Tibial nerve (tissue), 4 donors: ENCODE measurements at regions not wholly inside any gene's neighbourhood (a gene's known extent, or its start where the extent isn't known, plus 50 kb on each side); places are given as distances from the start of the nearest gene placed in this dataset.
"Not testable (repeated sequence)": the region's sequence is repeated elsewhere in the genome, so short reads cannot be mapped to it uniquely, and the experiment has no call there.

Source experiments
- DNase-seq, 2 donors: peaks; one replicate each; pipeline ENCODE4 v3.0.0-alpha.2; 2019; ENCODE audit warnings: low spot score in 2 of 2
- H3K27ac ChIP-seq, 4 donors: fragments of 200-600 bp; sonication (generic) in 3 of 4; one replicate each; pipeline ENCODE4 v1.5.1; 2017 to 2019; ENCODE audit warnings: mild to moderate bottlenecking in 1 of 4
- H3K27me3 ChIP-seq, 2 donors: fragments of 200-600 bp; sonication (generic) in 1 of 2; one replicate each; pipeline versions ENCODE4 v1.5.1 to v1.6.0; 2017 to 2019
- H3K36me3 ChIP-seq, 3 donors: fragments of 200-600 bp; sonication (generic); one replicate each; pipeline ENCODE4 v1.5.1; 2018 to 2019
- H3K4me1 ChIP-seq, 4 donors: fragments of 200-600 bp; sonication (generic) in 3 of 4; one replicate each; pipeline ENCODE4 v1.5.1; 2017 to 2019
- H3K4me3 ChIP-seq, 4 donors: fragments of 200-600 bp; sonication (generic) in 3 of 4; one replicate each; pipeline ENCODE4 v1.5.1; 2017 to 2019; ENCODE audit warnings: mild to moderate bottlenecking in 1 of 4, moderate library complexity in 1 of 4
- H3K9me3 ChIP-seq, 4 donors: fragments of 200-600 bp; sonication (generic) in 3 of 4; one replicate each; pipeline ENCODE4 v1.5.1; 2017 to 2019
- EP300 ChIP-seq, 2 donors: sonication (generic); formaldehyde crosslinking; IDR thresholded peaks; one replicate each; pipeline ENCODE4 v1.6.1; 2017; ENCODE audit warnings: antibody characterized with exemption in 2 of 2, mild to moderate bottlenecking in 1 of 2
- POLR2A ChIP-seq, 2 donors: fragments of 450-650 bp; IDR thresholded peaks; one replicate each; pipeline ENCODE4 v1.6.1; 2017; ENCODE audit warnings: antibody characterized with exemption in 2 of 2, mild to moderate bottlenecking in 2 of 2, moderate library complexity in 2 of 2
- WGBS, 2 donors: methylation state at CpG; one replicate each; pipeline ENCODE4 v1.1.5; 2018; 5-methylcytosine and 5-hydroxymethylcytosine counted together
- TF ChIP-seq, protein P1 (sequence below), 5 experiments: fragments of 200-600 bp in 3 of 5; fragments of 450-650 bp in 2 of 5; sonication (generic) in 3 of 5; IDR thresholded peaks; one replicate each; pipeline ENCODE4 v1.5.1; 2016 to 2019; ENCODE audit warnings: antibody characterized with exemption in 5 of 5, mild to moderate bottlenecking in 3 of 5, moderate library complexity in 2 of 5

DNA sequence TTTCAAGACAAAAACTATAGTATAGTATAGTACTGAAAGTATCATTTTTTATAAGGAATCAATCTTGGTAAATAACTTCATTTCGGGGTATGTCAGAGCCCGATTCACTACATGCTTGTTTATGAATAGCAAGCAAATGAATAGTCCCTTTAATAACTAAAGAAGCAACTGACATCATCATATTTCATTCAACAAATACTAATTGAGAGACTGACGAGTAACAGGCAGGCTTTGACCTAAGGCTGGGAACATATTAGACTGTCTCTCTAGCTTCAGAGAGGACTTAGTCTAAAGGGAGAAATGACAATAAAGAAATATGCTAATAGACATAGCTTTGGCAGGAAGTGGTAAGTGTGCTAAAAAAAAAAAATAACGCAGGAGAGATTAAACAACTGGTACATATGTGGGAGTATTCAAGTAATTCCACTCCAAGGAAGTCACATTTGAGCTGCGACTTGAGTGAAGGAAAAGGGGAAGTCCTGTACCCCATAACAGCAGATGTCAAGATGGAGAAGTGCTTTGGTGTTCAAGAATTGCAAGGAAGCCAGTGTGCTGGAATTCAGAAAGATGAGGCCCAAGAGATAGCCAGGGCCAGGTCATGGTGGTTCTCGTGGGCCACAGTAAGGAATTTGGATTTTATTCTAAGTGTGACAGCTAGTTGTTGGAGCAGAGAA is 284.9 kb downstream of the FBXO8 start:
- H3K27ac ChIP-seq = peak overlapping the region in 2 of 4 donors; percentile 60 to 73
- no peaks in the 10 kb centered on the region for H3K27me3 ChIP-seq
- H3K9me3 ChIP-seq = no peaks in the 10 kb centered on the region
- WGBS, 2 donors = 34 to 35% methylated on average over 6 of the region's 6 CpGs
- DNase-seq = no peak
- H3K4me1 ChIP-seq = no peaks in the 10 kb centered on the region
- TF ChIP-seq EP300 (IDR thresholded peaks at IDR 0.05) (no peak), POLR2A (IDR thresholded peaks at IDR 0.05) (no peak)
- TF ChIP-seq, protein P1, sequence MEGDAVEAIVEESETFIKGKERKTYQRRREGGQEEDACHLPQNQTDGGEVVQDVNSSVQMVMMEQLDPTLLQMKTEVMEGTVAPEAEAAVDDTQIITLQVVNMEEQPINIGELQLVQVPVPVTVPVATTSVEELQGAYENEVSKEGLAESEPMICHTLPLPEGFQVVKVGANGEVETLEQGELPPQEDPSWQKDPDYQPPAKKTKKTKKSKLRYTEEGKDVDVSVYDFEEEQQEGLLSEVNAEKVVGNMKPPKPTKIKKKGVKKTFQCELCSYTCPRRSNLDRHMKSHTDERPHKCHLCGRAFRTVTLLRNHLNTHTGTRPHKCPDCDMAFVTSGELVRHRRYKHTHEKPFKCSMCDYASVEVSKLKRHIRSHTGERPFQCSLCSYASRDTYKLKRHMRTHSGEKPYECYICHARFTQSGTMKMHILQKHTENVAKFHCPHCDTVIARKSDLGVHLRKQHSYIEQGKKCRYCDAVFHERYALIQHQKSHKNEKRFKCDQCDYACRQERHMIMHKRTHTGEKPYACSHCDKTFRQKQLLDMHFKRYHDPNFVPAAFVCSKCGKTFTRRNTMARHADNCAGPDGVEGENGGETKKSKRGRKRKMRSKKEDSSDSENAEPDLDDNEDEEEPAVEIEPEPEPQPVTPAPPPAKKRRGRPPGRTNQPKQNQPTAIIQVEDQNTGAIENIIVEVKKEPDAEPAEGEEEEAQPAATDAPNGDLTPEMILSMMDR (IDR thresholded peaks at IDR 0.05) = no peak
- H3K36me3 ChIP-seq = no peaks in the 10 kb centered on the region
- H3K4me3 ChIP-seq = no peak overlapping the region

DNA sequence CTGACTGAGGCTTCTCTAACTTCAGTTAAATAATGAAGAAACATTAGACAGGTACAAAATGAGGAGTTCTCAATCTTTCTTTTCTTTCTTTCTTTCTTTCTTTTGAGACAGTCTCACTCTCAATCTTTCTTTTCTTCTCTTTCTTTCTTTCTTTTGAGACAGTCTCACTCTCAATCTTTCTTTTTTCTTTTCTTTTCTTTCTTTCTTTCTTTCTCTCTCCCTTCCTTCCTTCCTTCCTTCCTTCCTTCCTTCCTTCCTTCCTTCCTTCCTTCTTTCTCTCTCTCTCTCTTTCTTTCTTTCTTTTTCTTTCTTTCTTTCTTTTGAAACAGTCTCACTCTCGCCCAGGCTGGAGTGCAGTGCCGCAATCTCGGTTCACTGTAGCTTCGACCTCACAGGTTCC is 287.7 kb downstream of the FBXO8 start:
- not testable (repeated sequence) for H3K4me1 ChIP-seq, H3K9me3 ChIP-seq, H3K4me3 ChIP-seq, DNase-seq, H3K27ac ChIP-seq, H3K36me3 ChIP-seq, H3K27me3 ChIP-seq
- 98 to 99% methylated on average over 4 of the region's 4 CpGs for WGBS, 2 donors

DNA sequence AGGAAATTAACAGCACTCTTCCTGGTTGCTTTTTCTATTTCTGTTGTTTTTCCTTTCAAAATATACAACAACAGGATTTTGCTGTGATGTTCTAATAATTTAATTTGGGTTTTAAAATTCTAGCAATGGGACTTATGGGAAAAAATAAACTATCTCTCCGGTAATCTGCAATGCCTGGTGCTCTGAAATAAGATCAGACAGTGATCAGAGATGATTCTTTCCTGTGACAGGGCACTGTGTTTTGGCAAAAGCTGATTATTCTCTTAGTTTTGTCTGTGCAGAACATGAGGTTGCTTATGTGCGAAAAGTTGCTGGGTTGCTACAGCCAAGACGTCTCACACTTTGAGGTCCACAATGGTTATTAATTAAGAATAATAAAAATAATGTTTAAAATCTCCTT is 291.7 kb downstream of the FBXO8 start:
- peaks cover 0 to 5% (median 0%) of the 10 kb centered on the region in 4 donors for H3K4me1 ChIP-seq
- no peak overlapping the region for H3K4me3 ChIP-seq
- WGBS, 2 donors = 60 to 66% methylated on average over 3 of the region's 3 CpGs
- no peaks in the 10 kb centered on the region for H3K36me3 ChIP-seq
- peak overlapping the region in 2 of 4 donors; percentile 39 to 58 for H3K27ac ChIP-seq
- TF ChIP-seq, protein P1 (IDR thresholded peaks at IDR 0.05) = no peak
- TF ChIP-seq POLR2A (IDR thresholded peaks at IDR 0.05) = no peak
- H3K9me3 ChIP-seq = no peaks in the 10 kb centered on the region
- H3K27me3 ChIP-seq = no peaks in the 10 kb centered on the region
- no peak for DNase-seq

DNA sequence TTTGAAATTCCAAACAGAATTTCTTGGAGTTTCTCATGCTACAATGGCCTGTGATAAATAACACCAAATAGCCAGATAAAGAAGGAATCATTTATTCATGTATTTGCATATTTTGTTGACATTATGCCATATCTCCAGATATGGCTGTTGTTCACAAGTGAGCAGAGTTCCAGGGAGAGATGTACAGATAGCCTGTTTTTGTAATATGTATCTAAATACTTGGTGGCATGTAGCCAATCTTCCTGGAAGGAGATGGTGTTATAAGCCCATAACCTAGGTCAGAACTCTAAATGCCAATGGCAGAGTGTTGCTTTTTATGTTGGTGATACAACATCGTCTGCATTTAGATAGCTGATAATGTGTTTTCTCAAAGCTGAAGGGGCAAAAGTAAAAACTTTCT is 292.2 kb downstream of the FBXO8 start:
- no peaks in the 10 kb centered on the region for H3K27me3 ChIP-seq
- no peaks in the 10 kb centered on the region for H3K36me3 ChIP-seq
- H3K27ac ChIP-seq = peak overlapping the region in 2 of 4 donors; percentile 39 to 58
- no peaks in the 10 kb centered on the region for H3K9me3 ChIP-seq
- H3K4me3 ChIP-seq = no peak overlapping the region
- H3K4me1 ChIP-seq = peaks cover 0 to 5% (median 0%) of the 10 kb centered on the region in 4 donors
- no peak for DNase-seq
- TF ChIP-seq EP300 (IDR thresholded peaks at IDR 0.05) = no peak
- TF ChIP-seq, protein P1 (IDR thresholded peaks at IDR 0.05) = no peak
- no peak for TF ChIP-seq POLR2A (IDR thresholded peaks at IDR 0.05)
- 64 to 76% methylated on average over 1 of the region's 1 CpG for WGBS, 2 donors

DNA sequence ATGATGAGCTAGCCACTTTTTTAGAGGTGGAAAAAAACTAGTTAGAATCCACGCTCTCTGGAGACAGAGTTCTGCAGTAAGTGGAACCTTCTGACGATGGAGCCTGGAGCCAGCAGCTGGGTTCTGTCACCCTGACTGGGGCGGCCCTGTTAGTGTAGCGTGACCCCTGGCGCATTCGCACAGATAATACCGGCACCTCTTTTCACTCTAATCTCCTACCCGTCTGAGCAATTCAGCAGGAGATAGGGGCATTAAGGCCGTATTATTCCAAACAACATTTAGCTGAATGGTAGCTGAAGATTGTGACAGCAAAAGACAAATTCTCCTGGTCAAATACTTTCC is 292.6 kb downstream of the FBXO8 start:
- H3K9me3 ChIP-seq = no peaks in the 10 kb centered on the region
- no peak for TF ChIP-seq EP300 (IDR thresholded peaks at IDR 0.05)
- TF ChIP-seq, protein P1 (IDR thresholded peaks at IDR 0.05) = no peak
- no peak for TF ChIP-seq POLR2A (IDR thresholded peaks at IDR 0.05)
- H3K27ac ChIP-seq = peak overlapping the region in 2 of 4 donors; percentile 37 to 58
- peaks cover 0 to 5% (median 0%) of the 10 kb centered on the region in 4 donors for H3K4me1 ChIP-seq
- no peak overlapping the region for H3K4me3 ChIP-seq
- DNase-seq = no peak
- no peaks in the 10 kb centered on the region for H3K27me3 ChIP-seq
- H3K36me3 ChIP-seq = no peaks in the 10 kb centered on the region
- WGBS, 2 donors = 59 to 73% methylated on average over 9 of the region's 9 CpGs
